ENCODE measurements at regions not wholly inside any gene's neighbourhood (a gene's known extent, or its start where the extent isn't known, plus 50 kb on each side); places are given as distances from the start of the nearest gene placed in this dataset.
"Not testable (repeated sequence)": the region's sequence is repeated elsewhere in the genome, so short reads cannot be mapped to it uniquely, and the experiment has no call there.

DNA sequence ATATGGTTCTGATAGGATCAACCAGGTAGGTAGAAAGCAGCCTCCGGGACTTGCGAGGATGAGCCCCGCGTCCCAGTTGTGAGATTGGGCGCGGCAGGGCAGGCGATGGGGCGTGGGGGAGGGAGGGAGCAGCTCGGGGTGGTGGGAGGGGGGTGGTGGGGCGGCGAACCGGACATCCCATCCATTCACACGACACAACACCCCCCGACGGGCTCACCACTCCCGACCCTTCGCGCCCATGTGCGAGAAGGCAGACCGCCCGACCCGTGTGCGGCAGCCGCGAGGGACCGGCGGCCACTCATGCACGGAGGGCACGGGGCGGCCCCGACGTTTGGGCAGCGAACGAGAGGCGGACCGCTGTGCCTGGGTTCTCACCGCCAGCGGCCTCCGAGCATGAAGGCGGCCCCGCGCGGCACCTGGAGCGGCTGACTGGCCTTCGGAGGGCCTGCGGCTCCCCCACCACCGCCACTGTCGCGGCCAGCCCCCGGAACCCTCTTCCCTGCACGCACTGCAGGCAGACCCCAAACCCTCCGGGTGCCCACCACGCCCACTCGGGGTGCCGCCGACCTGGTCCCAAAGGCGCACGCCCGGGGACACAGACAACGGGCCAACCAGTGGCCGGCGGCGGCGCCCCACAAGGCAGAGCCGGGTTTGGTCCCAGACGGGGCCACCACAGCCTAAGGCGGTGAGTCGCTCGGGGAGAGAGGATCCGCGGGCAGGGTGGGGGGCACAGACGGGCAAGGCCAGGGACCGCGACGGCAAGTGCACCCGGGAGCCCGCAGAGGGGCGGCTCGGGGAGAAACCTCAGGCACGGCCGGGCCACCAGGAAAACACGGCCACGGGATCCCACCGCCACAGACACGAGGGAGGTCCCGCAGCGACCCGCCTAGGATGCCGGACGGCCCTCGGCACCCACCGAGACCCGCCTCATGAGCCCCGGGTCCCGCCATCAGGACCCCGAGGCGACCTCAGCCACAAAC is 769.2 kb upstream of the DEFB115 start:
- TF ChIP-seq, protein P1, sequence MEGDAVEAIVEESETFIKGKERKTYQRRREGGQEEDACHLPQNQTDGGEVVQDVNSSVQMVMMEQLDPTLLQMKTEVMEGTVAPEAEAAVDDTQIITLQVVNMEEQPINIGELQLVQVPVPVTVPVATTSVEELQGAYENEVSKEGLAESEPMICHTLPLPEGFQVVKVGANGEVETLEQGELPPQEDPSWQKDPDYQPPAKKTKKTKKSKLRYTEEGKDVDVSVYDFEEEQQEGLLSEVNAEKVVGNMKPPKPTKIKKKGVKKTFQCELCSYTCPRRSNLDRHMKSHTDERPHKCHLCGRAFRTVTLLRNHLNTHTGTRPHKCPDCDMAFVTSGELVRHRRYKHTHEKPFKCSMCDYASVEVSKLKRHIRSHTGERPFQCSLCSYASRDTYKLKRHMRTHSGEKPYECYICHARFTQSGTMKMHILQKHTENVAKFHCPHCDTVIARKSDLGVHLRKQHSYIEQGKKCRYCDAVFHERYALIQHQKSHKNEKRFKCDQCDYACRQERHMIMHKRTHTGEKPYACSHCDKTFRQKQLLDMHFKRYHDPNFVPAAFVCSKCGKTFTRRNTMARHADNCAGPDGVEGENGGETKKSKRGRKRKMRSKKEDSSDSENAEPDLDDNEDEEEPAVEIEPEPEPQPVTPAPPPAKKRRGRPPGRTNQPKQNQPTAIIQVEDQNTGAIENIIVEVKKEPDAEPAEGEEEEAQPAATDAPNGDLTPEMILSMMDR (IDR thresholded peaks at IDR 0.05): no peak
- no peak for TF ChIP-seq POLR2A (IDR thresholded peaks at IDR 0.05)
- Histone ChIP-seq H3K27ac (no peak overlapping the region), H3K4me1 (no peaks in the 10 kb centered on the region), H3K36me3 (no peaks in the 10 kb centered on the region), H3K4me3 (no peak overlapping the region), H3K27me3 (peaks cover 0 to 3% of the 10 kb centered on the region in 2 donors), H3K9me3 (peaks cover 0 to 3% of the 10 kb centered on the region in 2 donors)
- intact Hi-C loops (cut with DNase I; ENCODE audit: low total_unique reads): no loop called here
- DNase-seq: no peak

DNA sequence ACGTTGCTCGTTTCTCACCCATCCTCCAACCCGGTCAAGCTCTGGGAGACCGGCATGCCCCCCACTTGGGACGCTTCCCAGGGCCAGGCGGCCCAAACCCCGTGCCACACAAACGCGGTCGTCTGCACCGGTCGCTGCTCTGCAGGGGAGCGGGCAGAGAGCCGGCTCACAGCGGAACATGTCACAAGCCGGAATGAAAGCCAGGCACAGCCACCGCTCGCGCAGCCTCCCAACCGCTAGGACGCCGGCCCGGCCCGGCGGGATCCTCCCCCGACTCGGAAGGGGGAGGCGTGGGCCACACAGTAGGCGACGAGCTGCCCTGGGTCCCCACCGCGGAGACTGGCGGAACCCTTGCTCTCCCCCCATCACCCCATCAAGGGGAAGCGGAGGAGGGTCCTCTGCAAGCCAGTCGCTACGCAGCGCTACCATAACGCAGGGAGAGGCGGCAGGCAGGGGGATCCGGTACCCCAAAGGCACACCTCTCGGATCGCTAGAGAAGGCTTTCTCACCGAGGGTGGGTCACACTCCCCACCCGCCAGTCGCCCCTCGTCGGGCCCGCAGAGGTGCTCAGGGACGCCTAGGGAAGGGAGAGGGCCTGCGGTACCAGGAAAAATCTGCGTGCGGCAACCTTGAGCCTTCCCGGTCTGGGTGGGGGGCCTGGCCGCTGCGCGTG is 768.4 kb upstream of the DEFB115 start:
- Histone ChIP-seq H3K9me3 (peaks cover 0 to 3% of the 10 kb centered on the region in 2 donors), H3K4me3 (no peak overlapping the region), H3K27ac (no peak overlapping the region), H3K27me3 (peaks cover 0 to 3% of the 10 kb centered on the region in 2 donors), H3K36me3 (no peaks in the 10 kb centered on the region), H3K4me1 (no peaks in the 10 kb centered on the region)
- TF ChIP-seq, protein P1 (IDR thresholded peaks at IDR 0.05): no peak
- no peak for TF ChIP-seq POLR2A (IDR thresholded peaks at IDR 0.05)
- intact Hi-C loops (cut with DNase I; ENCODE audit: low total_unique reads): no loop called here
- no peak for DNase-seq

DNA sequence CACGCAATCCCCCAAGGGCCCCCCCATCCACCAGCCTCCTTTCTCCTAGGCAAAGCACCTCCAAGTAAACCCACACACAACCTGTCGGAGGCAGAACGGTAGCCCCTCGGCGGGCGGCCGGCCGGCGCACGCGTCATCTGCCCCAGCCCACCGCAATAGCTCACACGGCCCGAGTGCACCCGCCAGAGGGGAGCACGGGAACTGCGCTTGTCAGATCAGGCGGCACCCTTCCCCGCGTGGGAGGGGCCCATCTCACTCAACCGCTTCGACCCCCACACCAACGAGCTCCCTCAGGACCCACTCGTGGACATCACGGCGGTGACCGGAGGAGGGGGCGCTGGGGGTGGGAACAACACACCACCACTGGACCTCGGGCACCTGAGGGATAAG is 767.9 kb upstream of the DEFB115 start:
- peaks cover 0 to 3% of the 10 kb centered on the region in 2 donors for H3K27me3 ChIP-seq
- no peak overlapping the region for H3K27ac ChIP-seq
- no peak overlapping the region for H3K4me3 ChIP-seq
- H3K36me3 ChIP-seq: no peaks in the 10 kb centered on the region
- H3K4me1 ChIP-seq: no peaks in the 10 kb centered on the region
- peaks cover 0 to 3% of the 10 kb centered on the region in 2 donors for H3K9me3 ChIP-seq
- intact Hi-C loops (cut with DNase I; ENCODE audit: low total_unique reads): no loop called here
- DNase-seq: no peak
- no peak for TF ChIP-seq POLR2A (IDR thresholded peaks at IDR 0.05)
- TF ChIP-seq, protein P1 (IDR thresholded peaks at IDR 0.05): no peak

DNA sequence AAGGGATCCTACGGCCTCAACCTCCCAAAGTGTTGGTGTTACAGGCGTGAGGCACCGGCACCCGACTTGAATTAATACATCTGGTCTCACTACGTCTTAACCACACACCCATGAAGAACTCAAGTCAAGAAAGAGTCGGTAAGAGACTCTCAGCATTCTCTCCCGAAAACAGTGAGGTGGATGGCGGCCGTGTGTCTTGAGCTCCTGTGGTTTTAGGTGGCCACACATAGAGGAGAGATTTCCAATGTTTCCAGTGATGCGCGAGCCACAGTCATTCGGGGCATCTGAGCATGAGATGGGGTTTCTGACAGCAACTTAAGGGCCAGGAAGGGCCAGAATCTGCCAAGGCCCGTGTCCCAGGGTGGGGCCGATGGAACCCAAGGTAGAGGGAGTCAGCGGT is 766.4 kb upstream of the DEFB115 start:
- TF ChIP-seq POLR2A (IDR thresholded peaks at IDR 0.05): no peak
- TF ChIP-seq, protein P1 (IDR thresholded peaks at IDR 0.05): no peak
- Histone ChIP-seq H3K27me3 (peaks cover 0 to 3% of the 10 kb centered on the region in 2 donors), H3K9me3 (peaks cover 0 to 3% of the 10 kb centered on the region in 2 donors), H3K36me3 (no peaks in the 10 kb centered on the region), H3K4me3 (no peak overlapping the region), H3K27ac (no peak overlapping the region), H3K4me1 (no peaks in the 10 kb centered on the region)
- no peak for DNase-seq
- intact Hi-C loops (cut with DNase I; ENCODE audit: low total_unique reads): no loop called here

DNA sequence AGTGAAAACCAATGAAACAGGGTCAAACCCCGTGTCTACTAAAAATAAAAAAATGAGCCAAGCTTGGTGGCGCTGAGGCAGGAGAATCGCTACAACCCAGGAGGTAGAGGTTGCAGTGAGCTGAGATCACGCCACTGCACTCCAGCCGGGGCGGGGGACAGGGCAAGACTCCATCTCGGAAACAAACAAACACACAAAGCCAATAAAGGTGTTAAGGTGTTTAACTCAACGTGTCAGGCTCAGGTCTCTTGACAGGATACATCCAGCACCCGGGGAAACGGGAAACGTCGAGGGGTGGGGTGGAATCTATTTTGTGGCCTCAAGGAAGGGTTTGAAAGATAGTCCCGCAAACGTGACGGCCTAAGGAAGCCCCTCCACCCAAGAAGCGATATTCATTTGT is 760.8 kb upstream of the DEFB115 start:
- DNase-seq; H3K4me1 ChIP-seq; H3K36me3 ChIP-seq; H3K9me3 ChIP-seq; H3K27ac ChIP-seq; H3K27me3 ChIP-seq; intact Hi-C loops (cut with DNase I; ENCODE audit: low total_unique reads); H3K4me3 ChIP-seq: not testable (repeated sequence)

DNA sequence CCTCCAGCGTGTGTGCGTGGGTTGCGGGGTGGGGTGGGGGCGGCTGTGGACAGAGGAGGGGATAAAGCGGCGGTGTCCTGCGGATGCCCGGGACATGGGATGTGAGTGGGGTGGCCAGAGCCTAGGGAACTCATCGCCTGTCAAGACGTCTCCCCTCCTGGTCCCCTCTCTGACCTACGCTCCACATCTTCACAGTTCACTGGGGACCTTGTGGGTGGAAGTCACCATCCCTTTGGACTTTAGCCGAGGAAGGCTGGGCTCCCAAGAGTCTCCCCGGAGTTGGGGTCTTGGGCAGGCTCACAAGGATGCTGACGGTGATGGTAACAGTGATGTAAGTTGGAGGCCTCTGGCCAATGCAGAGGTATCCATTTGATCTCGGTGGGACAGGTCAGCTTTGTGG is 760.3 kb upstream of the DEFB115 start:
- H3K27ac ChIP-seq; H3K27me3 ChIP-seq; H3K4me1 ChIP-seq; H3K4me3 ChIP-seq; intact Hi-C loops (cut with DNase I; ENCODE audit: low total_unique reads); DNase-seq; H3K9me3 ChIP-seq; H3K36me3 ChIP-seq: not testable (repeated sequence)
